Stimulated activated CD8-positive, alpha-beta memory T cell treated with anti-CD3 and anti-CD28 coated beads, Interleukin-2, amount 100 ng/mL, for 48 hours (primary cell): ENCODE measurements at regions not wholly inside any gene's neighbourhood (a gene's known extent, or its start where the extent isn't known, plus 50 kb on each side); places are given as distances from the start of the nearest gene placed in this dataset.
"Not testable (repeated sequence)": the region's sequence is repeated elsewhere in the genome, so short reads cannot be mapped to it uniquely, and the experiment has no call there.

ENCODE experiments used
- DNase-seq, 2 donors: peaks; one replicate each; pipeline ENCODE4 v3.0.0-alpha.2; 2020; ENCODE audit warnings: low read depth in 2 of 2

DNA sequence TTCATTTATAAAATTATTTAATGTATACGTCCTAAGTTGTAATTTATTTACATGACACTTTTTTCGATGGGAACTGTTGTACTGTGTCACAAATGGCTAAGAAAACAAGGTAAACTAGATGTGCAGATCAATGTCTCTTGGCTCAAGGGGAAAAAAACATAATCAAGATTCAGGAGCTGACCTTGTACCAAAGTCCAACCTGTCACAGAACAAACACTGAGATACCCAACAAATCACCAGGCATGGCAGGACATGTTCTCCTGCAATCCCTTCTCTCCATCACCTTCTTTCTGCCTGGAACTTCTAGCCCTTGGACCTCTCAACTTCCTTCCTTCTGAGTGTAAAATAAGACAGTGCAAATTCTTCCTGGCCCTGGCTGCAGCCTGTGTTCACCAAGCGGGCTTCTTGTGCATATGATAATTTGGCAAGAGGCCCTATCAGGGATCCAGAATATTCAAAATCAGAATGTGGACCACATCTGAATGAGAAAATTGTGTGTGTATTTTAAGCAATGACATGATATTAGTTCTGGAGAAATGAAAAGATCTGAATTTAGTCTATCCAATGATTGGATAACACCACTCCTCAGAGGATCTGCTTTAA, 445.9 kb downstream of the ZNF536 start:
- no peak for DNase-seq

DNA sequence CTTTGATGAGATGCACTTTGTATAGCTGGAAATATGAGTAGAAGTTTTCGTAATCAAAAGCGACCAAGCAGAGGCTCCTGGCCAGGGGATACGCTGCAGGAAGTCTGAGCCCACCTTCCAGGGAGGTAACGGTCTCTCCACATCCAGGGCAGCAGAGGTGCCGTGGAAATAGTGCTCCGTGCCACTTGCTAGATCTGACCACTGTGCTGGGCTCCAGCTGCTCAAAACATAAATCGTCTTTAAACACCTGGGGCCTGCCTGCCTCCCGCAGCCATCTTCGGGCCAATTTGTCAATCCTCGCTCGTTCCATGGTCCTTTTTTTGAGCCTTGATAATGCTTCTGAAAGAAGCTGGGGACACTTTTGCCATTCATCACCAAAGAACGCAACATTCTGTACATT, 445.0 kb downstream of the ZNF536 start:
- DNase-seq = no peak

DNA sequence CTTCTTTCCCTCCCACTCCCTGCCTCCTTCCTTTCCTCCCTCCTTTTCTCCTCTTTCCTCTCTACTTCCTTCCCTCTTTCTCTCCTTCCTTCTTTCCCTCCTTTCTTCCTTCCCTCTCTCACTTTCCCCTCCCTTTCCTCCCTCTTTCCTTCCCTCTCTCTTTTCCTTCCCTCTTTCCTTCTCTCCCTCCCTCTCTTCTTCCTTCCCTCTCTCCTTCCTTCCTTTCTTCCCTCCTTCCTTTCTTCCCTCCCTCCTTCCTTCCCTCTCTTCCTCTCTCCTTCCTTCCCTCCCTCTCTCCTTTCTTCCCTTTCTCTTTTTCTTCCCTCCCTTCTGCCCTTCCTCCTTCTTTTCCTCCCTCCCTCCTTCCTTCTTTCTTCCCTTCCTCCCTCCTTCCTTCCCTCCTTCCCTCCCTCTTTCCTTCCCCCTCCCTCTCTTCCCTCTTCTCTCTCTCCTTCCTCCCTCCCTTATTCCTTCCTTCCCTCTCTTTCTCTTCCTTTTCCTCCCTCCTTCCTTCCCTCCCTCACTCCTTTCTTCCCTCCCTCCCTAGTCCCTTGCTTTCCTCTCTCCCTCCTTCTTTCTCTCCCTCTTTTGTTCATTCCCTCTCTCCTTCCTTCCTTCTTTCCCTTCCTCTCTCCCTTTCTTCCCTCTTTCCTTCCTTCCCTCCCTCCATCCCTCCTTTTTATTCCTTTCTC, 443.9 kb downstream of the ZNF536 start:
- no peak for DNase-seq

DNA sequence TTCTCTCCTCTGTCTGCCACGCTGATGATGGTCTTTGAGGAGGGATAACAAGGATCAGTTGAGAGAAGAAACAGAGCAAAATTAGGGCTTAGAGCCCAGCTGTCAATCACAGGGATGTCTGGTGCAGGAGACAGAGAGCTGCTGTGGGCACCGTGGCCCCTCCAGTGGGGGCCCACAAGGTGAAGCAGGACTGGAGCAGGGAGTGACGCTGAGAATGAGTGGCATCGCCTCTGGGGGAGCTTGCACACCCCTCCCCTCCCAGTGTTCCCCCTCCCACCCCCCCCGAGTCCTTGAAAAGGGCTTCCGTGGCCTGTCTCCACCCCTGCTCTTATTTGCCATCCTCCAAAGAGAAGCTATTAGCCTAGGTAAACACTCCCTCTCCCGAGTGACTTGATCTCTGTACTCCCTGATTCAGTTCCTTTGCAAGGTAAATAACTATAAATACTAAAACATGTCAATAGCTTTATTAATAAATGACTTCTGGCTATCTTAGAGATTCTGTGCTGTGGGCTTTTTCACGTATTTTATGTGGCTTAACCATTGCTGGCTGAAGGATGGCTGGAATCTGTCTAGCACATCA, 440.0 kb downstream of the ZNF536 start:
- no peak for DNase-seq

DNA sequence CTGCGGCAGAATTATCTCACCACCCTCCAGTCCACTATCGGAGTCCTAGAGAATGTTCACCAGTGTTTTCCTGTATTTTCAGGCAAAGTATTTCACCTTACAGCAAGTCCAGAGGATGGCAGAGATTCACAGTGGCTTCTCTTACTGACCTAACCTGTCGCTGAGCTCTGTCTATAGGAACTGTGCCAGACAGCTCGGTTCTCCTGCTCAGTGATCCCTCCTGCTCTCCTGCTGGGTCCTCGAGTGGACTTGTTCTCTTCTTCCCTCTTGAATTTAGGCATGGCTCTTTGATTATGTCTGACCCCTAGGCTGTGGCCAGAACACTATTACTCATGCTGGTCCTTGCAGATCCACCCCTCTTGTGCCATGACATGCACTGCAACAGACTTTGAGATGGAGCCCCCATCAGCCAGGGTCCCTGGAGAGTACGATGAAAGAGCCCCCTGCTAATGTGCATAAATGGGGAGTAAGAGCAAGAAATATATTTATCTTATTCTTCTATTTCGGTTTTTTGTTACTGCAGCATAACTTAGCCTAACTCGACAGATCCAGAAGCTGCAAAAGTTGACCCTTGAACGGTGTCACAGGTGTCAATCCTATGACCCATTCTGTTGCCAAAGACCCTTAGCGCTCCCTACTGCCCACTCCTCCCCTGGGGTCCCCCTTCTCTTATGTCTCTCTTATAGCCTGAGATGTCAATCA, 439.4 kb downstream of the ZNF536 start:
- DNase-seq = no peak

DNA sequence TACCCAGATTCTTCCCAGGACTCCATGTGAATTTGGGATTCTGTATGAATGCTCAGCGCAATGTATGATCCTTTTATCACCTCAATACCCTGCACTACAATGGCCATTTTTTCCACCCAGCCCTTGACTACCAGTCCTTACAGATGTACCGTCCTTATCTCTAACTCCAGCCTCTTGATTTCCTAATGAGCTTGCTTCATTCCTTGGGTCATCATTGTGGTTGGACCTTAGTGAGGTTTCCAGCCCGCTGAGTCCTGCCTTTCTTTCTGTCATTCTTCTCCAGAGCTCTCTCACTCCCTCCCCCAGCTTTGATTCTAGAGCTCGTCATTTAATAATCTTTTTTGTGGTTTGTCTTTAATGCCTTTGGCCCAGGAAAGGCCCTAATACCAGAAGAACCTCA, 438.5 kb downstream of the ZNF536 start:
- no peak for DNase-seq

DNA sequence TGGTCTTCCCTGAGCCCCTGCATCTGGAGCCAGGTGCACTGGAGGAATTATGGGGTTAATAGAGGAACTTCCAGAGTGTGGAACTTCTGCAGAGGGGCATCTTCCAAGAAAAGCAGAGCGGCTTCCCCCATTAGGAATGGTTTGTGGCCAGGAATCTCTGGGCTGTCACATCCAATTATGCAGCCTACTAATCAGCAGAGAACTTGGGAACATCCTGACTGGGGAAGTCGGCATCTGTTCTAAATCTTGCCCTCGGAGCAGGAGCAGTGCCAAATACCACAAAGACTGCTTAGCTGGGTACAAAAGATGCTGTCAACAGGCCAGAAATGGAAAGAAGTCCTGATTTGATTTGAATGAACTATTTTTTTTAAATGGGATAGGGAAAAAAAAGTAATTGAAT, 435.1 kb downstream of the ZNF536 start:
- no peak for DNase-seq

DNA sequence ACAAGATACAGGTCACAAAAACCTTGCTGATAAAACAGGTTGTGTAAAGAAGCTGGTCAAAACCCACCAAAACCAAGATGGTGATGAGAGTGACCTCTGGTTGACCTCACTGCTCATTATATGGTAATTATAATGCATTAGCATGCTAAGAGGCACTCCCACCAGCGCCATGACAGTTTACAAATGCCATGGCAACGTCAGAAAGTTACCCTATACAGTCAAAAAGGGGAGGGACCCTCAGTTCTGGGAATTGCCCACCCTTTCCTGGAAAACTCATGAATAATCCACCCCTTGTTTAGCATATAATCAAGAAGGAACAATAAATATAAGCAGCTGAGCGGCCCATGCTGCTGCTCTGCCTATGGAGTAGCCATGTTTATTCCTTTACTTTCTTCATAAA, 434.1 kb downstream of the ZNF536 start:
- no peak for DNase-seq

DNA sequence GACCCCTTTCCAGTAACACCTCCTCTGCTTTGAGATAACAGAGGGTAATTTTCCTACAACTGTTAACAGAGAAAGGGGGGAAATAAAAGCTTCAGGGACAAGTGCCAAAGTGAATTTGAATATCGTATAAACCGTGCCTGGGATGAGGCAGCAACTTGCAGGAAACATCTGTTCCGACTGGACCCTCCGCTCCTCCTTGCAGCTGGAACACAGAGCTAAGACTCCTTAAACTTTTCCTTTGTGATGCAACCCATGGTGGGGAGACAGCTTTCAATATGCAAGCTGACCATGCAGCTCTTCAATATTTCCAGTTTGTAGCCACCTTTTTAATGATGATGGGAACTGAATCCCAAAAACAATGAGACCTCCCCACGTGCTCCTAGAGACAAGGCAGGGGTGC, 432.6 kb downstream of the ZNF536 start:
- no peak for DNase-seq

DNA sequence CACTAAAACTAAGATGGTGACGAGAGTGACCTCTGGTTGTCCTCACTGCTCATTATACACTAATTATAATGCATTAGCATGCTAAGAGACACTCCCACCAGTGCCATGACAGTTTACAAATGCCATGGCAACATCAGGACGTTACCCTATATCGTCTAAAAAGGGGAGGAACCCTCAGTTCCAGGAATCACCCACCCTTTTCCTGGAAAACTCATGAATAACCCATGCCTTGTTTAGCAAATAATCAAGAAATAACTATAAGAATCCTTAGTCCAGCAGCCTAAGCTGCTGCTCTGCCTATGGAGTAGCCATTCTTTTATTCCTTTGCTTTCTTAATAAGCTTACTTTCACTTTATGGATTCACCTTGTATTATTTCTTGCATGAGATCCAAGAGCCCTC, 432.1 kb downstream of the ZNF536 start:
- not testable (repeated sequence) for DNase-seq

DNA sequence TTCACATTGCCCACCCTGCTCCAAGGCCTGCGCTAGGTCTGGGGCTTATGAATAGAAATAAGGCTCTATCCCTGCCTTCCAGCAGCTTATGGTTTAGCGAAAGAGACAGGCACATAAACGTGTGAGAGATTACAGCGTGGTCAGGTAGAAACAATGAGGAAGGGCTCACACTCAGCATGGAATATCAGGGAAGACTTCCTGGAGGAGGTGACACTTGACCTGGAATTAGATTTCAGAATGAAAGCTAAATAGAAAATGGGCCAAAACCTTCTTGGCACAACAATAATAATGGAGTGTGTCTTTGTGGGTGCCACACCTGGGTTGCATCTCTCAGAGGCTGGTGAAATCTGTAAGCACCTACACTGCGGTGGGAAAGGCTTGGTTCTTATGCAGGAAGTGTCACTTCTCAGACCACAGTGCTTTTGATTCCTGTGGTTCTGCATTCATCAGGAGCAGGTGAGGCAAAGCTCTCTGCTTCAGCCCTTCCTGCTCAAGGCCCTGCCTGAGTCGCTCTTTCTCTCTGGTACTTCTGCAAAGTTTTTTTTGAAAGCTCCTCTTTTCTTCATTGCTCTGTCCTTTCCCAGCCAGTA, 430.3 kb downstream of the ZNF536 start:
- no peak for DNase-seq

DNA sequence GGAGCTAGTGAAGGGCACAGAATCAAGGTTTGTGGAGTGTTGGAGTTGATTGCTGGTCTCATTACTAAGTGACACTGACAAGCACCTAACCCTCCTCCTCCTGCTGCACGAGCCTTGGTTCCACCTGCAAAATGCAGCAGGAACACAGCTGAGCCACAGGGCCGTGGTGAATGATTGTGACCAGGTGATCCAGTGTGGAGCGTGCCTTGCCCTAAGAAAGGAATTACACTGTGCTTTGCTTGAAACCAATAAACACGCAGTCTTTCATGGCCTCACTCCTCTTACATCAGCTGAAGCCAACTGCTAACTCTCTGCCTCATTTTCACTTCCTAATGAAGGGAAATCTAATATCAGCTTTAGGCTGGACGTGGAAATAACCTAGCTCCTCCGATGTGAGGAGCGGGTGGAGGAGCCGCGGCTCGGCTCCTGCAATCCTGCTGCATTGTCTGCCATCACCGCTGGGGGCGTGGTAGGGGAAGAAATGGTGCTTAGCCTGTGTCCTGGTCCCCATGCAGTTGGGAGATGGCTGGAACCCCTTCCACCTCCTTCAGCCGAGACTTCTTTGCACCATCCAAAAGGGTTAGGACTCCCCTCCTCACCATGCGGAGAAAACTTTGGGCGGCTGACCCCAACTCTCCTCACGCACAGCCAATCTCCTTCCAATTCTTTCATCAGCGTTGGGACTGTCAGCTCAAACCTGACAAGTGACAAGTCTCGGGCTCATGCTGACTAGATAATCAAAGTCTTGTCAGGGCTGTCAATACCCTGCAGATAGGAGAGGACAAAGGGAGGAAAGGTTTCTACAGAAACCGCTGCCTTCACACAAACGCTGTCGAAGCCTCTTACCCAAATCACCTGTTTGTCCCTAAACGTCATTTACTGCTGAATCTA, 427.9 kb downstream of the ZNF536 start:
- DNase-seq = peak; percentile 14 to 30

DNA sequence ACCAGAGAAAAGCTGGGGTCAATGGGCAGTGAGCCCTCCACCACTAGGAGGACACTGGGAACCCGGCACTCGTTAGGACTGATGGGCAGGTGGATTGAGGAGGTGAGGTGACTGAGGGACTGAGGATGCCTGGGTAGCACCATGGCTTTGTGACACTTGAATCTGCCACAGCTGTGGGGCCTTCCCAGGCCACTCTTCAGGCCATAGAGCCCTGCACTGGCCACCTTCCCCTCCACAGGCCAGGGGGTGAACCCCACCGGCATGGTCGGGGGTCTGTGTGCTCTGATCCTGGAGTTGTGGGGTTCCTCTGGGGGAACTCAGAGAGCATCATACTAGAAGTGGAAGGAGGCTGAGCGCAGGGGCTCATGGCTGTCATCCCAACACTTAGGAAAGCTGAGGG, 423.5 kb downstream of the ZNF536 start:
- no peak for DNase-seq

DNA sequence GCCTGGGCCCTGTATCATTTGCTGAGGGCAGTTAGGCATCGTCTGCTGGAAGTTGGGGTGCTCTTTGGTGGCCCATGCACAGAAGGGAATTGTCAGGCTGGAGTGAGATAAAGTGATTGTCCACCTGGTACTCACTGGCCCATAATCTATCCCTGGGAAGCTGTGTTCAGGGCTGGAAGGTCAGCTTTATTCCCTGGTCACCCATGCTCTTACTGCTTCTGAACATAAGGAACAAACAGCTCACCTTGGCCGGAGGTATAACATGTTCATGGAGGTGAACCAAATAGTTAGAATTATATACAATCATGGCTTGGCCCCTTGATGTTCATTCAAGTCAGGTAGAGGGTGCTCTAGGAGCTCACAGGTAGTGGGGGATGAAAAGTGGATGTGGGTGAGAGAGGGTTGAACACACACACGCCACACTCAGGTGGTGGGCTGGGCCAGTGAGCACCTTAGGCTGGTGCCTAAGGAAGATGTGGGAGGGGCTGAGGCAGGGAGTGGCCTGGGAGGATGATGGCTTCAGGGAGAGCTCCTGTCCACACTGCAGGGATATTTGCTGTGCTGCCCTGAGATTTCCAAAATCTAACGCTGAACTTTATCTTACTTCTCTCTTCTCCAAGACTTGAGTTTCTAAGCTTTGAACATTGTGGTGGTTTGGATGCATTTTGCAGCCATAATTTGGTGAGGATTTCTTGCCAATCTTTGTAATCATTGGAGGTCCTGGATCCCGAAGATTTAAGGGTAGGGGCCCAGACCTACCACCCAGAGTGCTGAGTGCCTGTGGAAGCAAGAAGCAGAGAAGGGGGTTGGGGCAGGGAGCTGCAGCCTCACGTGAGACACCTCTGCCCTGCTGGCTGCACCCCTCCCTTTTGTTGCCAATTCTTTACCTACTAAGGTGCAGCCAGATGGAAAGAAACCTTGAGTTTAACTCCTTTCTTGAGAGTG, 420.6 kb downstream of the ZNF536 start:
- no peak for DNase-seq

DNA sequence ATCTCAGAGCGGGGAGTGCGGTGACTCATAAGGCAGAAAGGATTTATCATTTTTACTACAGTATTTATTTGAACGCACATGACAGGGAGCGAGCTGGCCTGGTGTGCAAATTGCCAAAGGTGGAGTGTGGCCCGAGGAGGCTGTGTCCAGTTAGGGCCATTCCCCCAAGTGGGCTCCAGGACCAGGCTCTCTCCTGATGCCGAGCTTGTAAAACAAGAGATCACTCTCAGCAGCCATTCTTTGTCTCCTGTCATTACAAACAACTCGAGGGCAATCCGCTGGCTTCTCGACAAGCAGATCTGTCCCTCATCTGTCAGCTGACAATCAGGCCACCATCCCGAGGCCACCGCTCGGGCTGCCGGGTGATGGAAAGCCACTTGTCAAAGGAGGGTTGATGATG, 418.9 kb downstream of the ZNF536 start:
- DNase-seq = no peak

DNA sequence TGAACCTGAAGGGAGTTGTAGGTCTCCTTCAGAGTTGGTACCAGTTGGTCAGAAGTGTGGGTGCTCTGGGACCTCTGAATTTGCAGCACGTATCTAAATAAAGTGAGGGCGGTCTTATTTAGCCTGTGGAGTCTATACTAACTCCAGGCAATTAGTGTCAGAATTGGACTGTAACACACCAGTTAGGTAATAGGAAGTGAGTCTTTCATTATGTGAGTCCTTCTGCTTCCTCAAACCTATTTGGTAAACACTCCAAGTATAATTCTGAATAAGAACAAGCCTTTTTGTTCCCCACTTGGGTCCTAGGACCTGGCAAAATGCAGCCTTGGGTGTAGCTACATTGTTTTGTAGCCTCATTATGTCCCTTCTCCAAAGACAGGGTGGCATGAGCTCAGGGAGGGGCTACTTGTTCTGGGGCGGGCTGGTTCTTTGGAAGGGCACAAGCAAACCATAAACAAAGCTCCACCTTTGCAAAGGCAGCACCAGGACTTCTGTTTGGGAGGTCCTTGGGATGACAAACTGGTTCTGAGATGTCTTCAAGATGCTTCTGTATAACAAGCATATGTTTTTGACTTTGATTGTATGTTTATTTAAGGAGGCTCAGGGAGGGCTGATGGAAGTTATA, 418.0 kb downstream of the ZNF536 start:
- no peak for DNase-seq

DNA sequence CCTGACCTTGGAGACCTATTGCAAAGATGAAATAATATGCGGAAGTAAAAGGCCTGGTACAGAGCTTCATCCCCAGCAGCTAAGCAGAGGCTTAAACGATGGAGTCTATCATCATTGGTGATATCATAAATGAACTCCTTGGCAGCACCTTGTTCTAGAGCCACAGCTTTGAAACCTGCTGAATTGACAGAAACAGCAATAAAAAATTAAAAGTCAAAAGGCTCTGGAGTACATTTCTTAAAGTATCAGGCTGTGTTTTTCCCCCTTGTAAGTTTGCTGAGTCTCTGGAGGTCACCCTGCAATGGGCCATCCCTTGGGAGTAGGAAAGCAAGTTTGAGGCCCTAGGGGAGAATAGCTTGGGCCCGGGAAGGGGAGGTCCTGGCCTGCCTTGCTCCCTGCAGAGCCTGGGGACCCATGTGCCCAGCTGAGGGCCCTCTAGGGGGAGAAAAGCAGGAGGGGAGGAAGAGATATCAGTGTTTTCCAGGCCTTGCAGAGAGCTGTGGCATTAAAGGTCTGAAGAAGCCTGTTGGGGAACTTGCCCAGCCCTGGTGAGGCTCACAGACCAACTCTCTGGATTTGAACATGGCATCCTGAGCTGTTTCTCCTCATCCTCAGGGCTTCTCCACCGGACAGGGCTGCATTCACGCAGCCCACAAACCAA, 416.1 kb downstream of the ZNF536 start:
- DNase-seq = no peak

DNA sequence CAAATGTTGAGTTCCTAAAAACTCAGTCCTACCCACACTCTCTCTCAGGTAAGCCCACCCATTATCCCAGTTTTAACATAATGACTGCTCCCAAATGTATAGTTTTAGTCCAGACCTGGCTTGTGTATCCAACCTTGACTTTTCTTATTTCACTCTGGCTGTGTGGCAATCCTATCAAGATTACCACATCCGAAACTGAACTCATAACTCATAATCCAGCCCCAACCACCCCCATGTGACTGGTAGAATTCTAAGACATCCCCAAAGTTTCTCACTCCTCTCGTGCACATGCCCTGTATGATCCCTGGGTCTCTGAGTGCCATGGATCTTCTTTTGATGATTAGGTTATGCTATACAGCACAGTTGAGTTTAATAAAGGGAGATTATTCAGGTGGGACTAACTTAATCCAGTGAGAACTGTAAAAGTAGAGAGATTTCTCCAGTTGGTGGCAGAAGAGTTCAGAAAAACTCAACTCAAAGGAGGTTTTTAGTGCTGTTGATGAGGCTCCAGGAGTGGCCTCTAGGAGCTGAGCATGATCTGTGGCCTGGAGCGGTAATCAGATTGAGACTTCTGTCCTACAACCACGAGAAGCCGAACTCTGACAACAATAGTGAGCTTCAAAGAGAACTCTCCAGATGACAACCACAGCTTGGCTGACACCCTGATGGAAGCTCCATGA, 413.4 kb downstream of the ZNF536 start:
- DNase-seq = no peak
